AML-193 (cell line): ENCODE measurements at regions not wholly inside any gene's neighbourhood (a gene's known extent, or its start where the extent isn't known, plus 50 kb on each side); places are given as distances from the start of the nearest gene placed in this dataset.

ENCODE experiments used
- DNase-seq, 2 experiments: peaks; one replicate each; lab custom pipeline; 2025; lab: John Stamatoyannopoulos, UW

DNA sequence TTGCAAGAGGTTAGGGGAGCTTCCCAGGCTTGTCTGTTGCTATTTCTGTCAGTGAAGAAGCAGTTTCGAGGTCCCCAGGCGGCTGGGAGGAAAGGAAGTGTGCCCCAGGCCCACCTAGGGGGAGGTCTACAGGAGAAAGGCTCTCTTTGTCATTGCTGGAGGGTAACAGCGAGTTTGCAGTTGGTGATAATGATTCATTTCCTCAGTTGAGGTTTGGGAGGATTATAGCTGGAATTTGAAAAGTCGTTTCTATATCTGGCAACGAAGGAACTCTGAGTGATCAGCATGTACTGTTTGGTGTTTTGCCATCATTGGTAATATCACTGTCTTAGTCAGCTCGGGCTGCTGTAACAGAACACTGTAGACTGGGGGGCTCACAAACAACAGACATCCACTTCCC, 65.5 kb upstream of the UBE3A start:
- DNase-seq, result no peak

DNA sequence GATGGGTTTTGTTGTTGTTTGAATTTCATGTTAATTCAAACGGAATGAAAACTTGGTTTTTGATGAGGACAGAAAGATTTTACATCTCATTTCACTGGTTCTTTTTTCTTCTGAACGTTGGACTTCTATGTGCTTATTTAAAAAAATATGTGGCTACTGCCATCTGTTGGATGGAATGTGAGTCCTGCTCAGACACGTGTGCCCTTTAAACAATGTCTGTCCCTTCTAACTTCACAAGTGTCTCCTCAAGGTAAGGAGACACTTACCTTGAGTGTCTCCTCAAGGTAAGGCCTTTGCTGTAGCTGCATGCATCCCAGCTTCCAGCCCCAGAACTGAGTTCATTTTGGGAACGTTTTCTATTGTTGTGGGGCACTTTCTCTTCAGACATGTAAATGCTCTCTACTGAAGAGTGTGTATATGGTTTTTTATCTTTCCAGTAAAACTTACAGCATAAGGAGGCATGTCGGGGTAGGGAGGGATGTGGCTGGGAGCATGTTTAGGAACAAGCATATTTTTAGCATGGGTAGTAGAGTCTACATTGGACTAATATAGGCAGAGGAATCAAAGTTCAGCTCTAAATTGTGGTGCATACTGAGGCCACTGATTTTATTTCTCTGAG, 63.1 kb upstream of the UBE3A start:
- DNase-seq, result peak; percentile 28 to 35

DNA sequence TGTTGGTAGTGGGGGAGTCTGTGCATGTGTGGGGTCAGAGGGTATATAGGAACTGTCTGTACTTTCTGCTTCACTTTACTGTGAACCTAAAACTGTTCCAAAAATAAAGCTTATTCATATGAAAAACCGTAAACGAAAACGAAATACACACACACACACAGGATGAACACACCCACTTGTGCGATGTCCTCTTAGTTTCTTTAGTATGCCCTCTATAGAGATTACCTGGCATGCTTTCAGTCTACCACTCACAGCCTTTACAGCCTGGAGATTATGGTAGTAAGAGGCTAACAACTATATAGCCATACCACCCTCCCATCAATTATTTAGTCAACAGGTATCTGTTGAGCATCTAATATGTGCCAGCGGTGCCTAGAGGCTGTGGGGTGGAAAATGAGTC, 60.0 kb upstream of the UBE3A start:
- no peak for DNase-seq

DNA sequence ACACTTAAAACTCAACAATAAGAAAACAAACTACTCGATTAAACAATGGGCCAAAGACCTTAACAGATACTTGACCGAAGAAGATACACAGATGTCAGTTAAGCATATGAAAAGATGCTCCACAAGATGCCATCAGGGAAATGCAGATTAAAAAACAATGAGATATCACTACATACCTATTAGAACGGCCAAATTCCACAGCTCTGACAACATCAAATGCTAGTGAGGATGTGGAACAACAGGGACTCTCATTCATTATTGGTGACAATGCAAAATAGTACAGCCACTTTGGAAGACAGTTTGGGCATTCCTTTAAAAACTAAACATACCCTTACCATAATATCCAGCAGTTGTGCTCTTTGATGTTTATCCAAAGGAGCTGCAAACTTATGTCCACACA, 59.1 kb upstream of the UBE3A start:
- no peak for DNase-seq

DNA sequence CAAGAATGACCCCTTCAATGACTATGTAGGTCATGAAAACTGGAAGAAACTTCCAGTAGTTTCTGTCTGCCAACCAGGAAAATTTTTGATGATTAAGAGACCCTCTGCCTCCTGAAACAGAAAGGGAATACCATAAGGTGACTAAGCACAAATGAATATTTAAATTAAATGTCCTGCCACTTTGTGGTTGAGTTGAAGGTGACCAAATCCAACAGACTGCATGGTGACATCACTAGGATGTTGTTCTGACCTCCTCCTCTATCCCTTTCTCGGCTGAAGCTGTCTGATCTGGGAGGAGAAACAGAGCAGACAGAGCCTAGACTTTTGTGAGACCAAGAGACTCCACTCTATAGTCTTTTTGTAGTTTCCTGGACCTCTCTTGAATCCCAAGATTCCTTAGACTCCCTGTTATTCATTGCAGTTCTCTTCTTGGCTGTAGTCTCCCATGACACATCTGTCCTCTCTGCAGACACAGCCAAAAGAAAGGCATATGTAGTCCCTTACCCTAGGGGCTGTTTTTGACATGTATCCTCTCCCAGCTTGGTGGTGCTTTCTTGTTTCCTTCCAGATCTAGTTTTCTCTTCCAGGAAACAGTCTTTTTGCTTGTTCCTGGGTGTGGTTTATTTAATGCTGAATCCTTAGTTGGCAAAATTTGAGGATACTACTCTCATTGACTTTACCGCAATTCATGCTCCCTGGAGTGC, 55.2 kb upstream of the UBE3A start:
- DNase-seq, result no peak

DNA sequence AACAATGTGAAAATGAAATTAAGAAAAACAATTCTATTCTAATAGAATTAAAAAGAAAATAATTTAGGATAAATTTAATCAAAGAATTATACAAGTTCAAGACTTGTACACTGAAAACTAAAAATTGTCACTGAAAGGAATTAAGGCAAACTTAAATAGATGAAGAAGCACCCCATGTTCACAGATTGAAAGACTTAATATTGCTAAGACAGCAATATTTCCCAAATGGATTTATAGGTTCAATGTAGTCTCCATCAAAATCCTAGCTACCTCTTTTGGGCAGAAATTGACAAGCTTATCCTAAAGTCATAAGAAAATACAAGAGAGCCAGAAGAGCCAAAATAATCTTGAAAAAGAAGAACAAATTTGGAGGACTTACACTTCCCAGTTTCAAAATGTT, 53.5 kb upstream of the UBE3A start:
- DNase-seq, result no peak
